ENCODE measurements at regions not wholly inside any gene's neighbourhood (a gene's known extent, or its start where the extent isn't known, plus 50 kb on each side); places are given as distances from the start of the nearest gene placed in this dataset.

DNA sequence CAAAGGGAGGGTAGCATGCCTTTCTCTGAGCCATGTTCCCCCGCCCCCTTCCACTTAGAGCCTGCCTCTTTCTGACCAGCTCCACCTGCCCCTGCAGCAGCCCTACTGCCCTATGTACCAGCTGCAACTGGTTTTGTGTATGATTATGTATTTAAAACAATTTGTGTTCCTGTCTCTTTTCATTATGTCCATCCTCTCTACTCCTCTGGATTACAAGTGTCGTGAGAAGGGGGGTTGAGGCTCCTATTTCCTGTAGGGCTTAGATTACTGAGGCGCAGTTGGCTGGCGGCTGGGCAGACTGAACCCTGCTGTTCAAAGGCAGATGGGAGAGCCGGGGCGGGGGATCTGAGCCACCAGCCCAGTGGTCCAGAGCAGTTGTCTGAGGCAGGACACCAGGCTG, 213.3 kb downstream of the KCNRG start:
- TF ChIP-seq CTCF (IDR thresholded peaks at IDR 0.05) (no peak), POLR2A (IDR thresholded peaks at IDR 0.05) (no peak)

Measured in lower leg skin (tissue), 3 donors.